Epidermal melanocyte (primary cell): ENCODE measurements at regions not wholly inside any gene's neighbourhood (a gene's known extent, or its start where the extent isn't known, plus 50 kb on each side); places are given as distances from the start of the nearest gene placed in this dataset.

ENCODE experiments used
- DNase-seq: peaks from one replicate; pipeline ENCODE4 v3.0.0; 2011; ENCODE audit warnings: low spot score; ENCODE audit not compliant: insufficient read length

DNA sequence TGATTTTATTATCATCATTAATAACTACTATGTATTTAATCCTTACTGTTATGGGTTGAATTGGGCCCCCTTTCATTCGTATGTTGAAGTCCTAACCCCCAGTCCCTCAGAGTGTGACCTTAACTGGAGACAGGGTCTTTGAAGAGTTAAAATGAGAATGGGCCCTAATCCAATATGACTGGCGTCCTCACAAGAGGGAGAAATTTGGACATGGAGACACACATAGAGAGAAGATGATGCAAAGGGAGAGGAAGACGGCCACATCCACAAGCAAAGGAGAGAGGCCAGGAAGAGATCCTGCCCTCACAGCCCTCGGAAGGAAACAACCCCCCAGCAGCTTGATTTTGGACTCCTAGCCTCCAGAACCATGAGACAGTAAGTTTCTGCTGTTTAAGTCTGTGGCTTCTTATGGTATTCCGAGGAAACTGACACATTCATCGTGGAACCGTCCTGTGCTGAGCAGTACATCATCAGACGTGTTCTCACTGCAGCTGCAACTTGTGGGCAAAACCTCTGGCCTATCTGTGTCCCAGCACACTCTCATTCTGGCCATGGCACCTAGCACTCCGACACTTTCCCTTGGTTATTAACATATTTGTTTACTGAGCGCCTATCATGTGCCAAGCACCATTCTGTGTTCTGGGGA is 127.6 kb downstream of the SLC38A6 start:
- no peak for DNase-seq

- DNase-seq, result no peak
Observed at GRCh38 chr14:61107869-61108493, 126.9 kb downstream of the SLC38A6 start.

- no peak for DNase-seq
Observed at GRCh38 chr14:61106959-61107641, 126.1 kb downstream of the SLC38A6 start.

GRCh38 chr14:61106271-61106958 is 125.4 kb downstream of the SLC38A6 start:
- no peak for DNase-seq

- DNase-seq, result no peak
Observed at GRCh38 chr14:61104358-61104757, 123.3 kb downstream of the SLC38A6 start.

DNA sequence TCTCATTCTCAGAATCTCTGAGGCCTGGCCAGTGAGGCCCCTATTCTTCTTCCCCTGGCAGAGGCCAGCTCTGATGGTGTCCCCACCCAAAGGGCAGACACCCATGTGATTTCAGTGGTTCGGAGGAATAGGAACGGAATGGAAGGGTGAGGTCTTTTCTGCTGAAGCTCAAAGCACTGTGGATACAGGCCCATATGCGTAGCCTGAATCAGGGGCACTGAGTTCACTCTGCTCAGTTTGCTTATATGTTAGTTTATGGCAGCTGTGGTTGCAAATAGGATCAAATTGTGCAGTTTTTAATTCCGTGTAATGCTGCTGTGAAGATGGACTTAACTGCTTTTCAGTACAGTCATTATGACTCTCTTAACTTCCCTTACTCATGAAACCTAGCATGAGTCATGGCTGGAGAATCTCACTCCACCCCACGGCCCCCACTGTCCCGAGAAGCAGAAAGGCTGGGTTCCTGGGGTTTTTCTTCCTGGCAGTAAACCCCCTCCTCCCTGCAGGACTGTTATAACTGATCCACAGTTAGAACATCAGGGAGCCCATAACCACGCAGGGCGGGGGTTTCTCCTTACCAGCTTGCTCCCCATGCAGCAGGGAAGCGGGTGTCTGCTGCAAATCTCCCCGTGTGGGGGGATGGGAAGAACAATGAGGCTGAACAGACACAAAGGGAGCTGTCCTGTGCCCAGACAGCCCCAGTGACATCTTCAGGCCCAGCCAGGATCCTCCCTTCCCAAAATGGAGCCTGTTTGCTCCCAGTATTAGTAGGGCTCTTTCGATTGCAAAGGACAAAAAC is 122.7 kb downstream of the SLC38A6 start:
- DNase-seq, result peak; percentile 86

- DNase-seq, result no peak
Observed at GRCh38 chr14:61102549-61103466, 121.8 kb downstream of the SLC38A6 start.
